Spleen (tissue), 7 donors: ENCODE measurements at regions not wholly inside any gene's neighbourhood (a gene's known extent, or its start where the extent isn't known, plus 50 kb on each side); places are given as distances from the start of the nearest gene placed in this dataset.

ENCODE experiments used
- POLR2A ChIP-seq, 3 donors: fragments of 450-650 bp; IDR thresholded peaks; one replicate each; pipeline ENCODE4 v1.5.1; 2017; ENCODE audit warnings: antibody characterized with exemption in 3 of 3, mild to moderate bottlenecking in 1 of 3
- POLR2AphosphoS5 ChIP-seq, 3 donors: sonication (generic); formaldehyde crosslinking; IDR thresholded peaks; one replicate each; pipeline ENCODE4 v1.5.1; 2017; ENCODE audit warnings: antibody characterized with exemption in 3 of 3
- TF ChIP-seq, protein P1 (sequence below), 11 experiments: fragments of 200-600 bp in 7 of 11; fragments of 450-650 bp in 4 of 11; sonication (generic) in 4 of 11; IDR thresholded peaks in 8 of 11; conservative IDR thresholded peaks in 3 of 11; 1 replicate in 7 of 11; 2 replicates in 4 of 11; pipeline versions ENCODE4 v1.4.0 to v1.8.0; 2016 to 2021; ENCODE audit warnings: antibody characterized with exemption in 11 of 11, inconsistent platforms in 4 of 11, mild to moderate bottlenecking in 1 of 11
- donor health status: DM: no; HTN: no; CAD: no; lungs with moderate emphysema.
- donor health status: DM: no; HTN: no; CAD: no.
- donor health status: DM: no; HTN: no; CAD: no.

DNA sequence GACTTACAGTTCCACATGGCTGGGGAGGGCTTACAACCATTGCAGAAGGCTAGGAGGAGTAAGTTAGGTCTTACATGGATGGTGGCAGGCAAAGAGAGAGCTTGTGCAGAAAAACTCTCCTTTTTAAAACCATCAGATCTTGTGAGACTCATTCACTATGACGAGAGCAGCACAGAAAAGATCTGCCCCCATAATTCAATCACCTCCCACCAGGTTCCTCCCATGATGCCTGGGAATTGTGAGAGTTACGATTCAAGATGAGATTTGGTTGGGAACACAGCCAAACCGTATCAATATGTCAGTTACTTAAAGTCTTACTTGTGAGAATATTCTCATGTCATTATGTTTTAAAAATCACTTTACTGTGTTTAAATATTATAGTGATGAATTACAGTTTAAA is 481.9 kb downstream of the ARL4A start:
- TF ChIP-seq, protein P1, sequence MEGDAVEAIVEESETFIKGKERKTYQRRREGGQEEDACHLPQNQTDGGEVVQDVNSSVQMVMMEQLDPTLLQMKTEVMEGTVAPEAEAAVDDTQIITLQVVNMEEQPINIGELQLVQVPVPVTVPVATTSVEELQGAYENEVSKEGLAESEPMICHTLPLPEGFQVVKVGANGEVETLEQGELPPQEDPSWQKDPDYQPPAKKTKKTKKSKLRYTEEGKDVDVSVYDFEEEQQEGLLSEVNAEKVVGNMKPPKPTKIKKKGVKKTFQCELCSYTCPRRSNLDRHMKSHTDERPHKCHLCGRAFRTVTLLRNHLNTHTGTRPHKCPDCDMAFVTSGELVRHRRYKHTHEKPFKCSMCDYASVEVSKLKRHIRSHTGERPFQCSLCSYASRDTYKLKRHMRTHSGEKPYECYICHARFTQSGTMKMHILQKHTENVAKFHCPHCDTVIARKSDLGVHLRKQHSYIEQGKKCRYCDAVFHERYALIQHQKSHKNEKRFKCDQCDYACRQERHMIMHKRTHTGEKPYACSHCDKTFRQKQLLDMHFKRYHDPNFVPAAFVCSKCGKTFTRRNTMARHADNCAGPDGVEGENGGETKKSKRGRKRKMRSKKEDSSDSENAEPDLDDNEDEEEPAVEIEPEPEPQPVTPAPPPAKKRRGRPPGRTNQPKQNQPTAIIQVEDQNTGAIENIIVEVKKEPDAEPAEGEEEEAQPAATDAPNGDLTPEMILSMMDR (IDR thresholded peaks at IDR 0.05 in 8 of 11, conservative IDR thresholded peaks at IDR 0.05 in 3 of 11) = no peak
- TF ChIP-seq POLR2A (IDR thresholded peaks at IDR 0.05) (no peak), POLR2AphosphoS5 (IDR thresholded peaks at IDR 0.05) (no peak)
